ENCODE measurements at regions not wholly inside any gene's neighbourhood (a gene's known extent, or its start where the extent isn't known, plus 50 kb on each side); places are given as distances from the start of the nearest gene placed in this dataset.
"Not testable (repeated sequence)": the region's sequence is repeated elsewhere in the genome, so short reads cannot be mapped to it uniquely, and the experiment has no call there.

DNA sequence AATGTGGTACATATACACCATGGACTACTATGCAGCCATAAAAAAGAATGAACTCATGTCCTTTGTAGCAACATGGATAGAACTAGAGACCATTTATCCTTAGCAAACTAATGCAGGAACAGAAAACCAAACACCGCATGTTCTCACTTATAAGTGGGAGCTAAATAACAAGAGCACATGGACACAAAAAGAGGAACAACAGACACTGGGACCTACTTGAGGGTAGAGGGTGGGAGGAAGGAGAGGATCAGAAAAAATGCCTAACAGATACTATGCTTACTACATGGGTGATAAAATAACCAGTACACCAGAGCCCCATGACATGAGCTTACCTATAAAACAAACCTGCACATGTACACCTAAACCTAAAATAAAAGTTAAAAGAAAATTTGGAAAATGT is 82.0 kb upstream of the ADRB2 start:
- TF ChIP-seq, protein P1, sequence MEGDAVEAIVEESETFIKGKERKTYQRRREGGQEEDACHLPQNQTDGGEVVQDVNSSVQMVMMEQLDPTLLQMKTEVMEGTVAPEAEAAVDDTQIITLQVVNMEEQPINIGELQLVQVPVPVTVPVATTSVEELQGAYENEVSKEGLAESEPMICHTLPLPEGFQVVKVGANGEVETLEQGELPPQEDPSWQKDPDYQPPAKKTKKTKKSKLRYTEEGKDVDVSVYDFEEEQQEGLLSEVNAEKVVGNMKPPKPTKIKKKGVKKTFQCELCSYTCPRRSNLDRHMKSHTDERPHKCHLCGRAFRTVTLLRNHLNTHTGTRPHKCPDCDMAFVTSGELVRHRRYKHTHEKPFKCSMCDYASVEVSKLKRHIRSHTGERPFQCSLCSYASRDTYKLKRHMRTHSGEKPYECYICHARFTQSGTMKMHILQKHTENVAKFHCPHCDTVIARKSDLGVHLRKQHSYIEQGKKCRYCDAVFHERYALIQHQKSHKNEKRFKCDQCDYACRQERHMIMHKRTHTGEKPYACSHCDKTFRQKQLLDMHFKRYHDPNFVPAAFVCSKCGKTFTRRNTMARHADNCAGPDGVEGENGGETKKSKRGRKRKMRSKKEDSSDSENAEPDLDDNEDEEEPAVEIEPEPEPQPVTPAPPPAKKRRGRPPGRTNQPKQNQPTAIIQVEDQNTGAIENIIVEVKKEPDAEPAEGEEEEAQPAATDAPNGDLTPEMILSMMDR (IDR thresholded peaks at IDR 0.05): not testable (repeated sequence)
- not testable (repeated sequence) for TF ChIP-seq POLR2A (IDR thresholded peaks at IDR 0.05)

All from esophagus squamous epithelium (tissue), 4 donors.